ENCODE measurements at regions not wholly inside any gene's neighbourhood (a gene's known extent, or its start where the extent isn't known, plus 50 kb on each side); places are given as distances from the start of the nearest gene placed in this dataset.

GRCh38 chr4:116926631-116927295 lies 158.6 kb downstream of the TRAM1L1 start:
- no peak overlapping the region for H3K27ac ChIP-seq
- H3K4me3 ChIP-seq, result no peak overlapping the region
- H3K27me3 ChIP-seq, result peaks cover 24% of the 10 kb centered on the region
- no peak for DNase-seq (ENCODE audit: low spot score in 2 of 2)
- TF ChIP-seq EP300 (IDR thresholded peaks at IDR 0.05), result no peak
- TF ChIP-seq CTCF (IDR thresholded peaks at IDR 0.05), result no peak
- TF ChIP-seq POLR2A (IDR thresholded peaks at IDR 0.05), result no peak
- no peak for TF ChIP-seq POLR2AphosphoS5 (IDR thresholded peaks at IDR 0.05)
- no peaks in the 10 kb centered on the region for H3K9me3 ChIP-seq
- H3K36me3 ChIP-seq, result no peaks in the 10 kb centered on the region
- H3K4me1 ChIP-seq, result peaks cover 6% of the 10 kb centered on the region
- WGBS, result 86% methylated on average over 2 of the region's 2 CpGs

DNA sequence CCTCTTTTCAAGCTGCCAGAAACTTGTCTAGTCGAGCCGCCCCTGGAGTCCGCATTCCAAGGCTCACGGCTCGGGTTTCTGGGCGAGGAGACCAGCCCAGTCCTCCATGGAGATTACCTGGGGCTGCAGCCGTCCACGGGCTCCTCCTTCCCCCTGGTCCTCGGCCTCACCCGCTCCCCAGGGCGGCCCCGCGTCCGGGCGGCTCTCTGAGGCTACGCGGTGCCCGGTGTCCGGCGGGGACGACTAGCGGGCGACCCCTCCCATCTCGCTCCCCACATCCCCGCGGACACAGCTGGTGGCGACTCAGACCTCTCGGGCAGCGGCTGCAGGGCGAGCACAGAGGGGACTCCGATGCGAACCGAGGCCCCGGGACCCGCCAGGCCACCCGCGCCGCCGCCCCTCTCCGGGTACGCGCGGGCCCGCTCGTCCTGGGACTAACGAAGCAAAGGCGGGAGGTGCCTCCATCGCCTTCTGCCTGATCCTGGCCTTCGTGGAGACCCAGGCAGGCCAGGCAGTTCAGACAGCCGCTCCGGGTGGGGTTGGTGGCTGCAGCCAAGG lies 159.4 kb downstream of the TRAM1L1 start:
- Histone ChIP-seq H3K27me3 (peaks cover 24% of the 10 kb centered on the region), H3K4me1 (peaks cover 6% of the 10 kb centered on the region), H3K27ac (no peak overlapping the region), H3K4me3 (peak overlapping the region; percentile 27), H3K9me3 (no peaks in the 10 kb centered on the region), H3K36me3 (no peaks in the 10 kb centered on the region)
- TF ChIP-seq POLR2A (IDR thresholded peaks at IDR 0.05) (no peak), POLR2AphosphoS5 (IDR thresholded peaks at IDR 0.05) (no peak), CTCF (IDR thresholded peaks at IDR 0.05) (no peak), EP300 (IDR thresholded peaks at IDR 0.05) (no peak)
- no peak for DNase-seq (ENCODE audit: low spot score in 2 of 2)
- WGBS, result 6% methylated on average over 15 of the region's 51 CpGs

DNA sequence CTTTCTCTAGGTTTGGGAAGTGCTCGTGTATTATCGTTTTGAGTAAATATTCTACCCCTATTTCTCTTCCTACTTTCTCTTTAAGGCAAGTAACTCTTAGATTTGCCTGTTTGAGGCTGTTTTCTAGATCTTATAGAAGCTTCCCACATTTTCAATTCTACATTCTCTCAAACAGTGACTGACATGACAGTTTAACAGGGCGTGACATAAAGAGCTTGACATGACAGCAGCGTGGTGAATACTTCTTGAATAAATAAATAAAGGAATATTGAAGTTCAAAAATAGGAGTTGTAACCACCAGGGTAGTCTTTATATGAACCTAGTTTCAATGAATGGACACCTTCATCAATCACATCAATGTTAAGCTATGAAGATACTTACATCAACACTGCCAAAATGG lies 162.0 kb downstream of the TRAM1L1 start:
- no peak for DNase-seq (ENCODE audit: low spot score in 2 of 2)
- H3K4me1 ChIP-seq, result peaks cover 6% of the 10 kb centered on the region
- H3K27ac ChIP-seq, result no peak overlapping the region
- TF ChIP-seq EP300 (IDR thresholded peaks at IDR 0.05) (no peak), CTCF (IDR thresholded peaks at IDR 0.05) (no peak), POLR2A (IDR thresholded peaks at IDR 0.05) (no peak), POLR2AphosphoS5 (IDR thresholded peaks at IDR 0.05) (no peak)
- H3K4me3 ChIP-seq, result no peak overlapping the region
- H3K9me3 ChIP-seq, result no peaks in the 10 kb centered on the region
- no peaks in the 10 kb centered on the region for H3K36me3 ChIP-seq
- WGBS, result 98% methylated on average over 4 of the region's 4 CpGs
- H3K27me3 ChIP-seq, result peaks cover 24% of the 10 kb centered on the region

DNA sequence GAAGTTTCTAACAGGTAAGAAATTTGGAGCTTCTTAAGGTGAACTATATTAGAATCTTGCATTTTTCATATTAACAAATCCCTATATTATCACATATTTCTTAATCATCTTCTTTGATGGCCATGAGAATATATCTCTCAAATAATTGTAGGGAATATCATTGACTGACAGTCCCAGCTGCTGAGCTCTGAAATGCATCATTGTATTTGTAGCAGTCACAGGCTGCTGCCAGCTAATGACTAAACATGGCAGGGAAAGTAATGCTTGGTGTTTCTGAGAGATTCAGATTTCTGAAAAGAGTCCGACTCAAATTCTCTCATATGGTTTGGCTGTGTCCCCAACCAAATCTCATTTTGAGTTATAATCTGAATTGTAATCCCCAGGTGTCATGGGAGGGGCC lies 171.9 kb downstream of the TRAM1L1 start:
- TF ChIP-seq POLR2AphosphoS5 (IDR thresholded peaks at IDR 0.05) (no peak), EP300 (IDR thresholded peaks at IDR 0.05) (no peak)
- 80% methylated on average over 1 of the region's 1 CpG for WGBS
- no peaks in the 10 kb centered on the region for H3K27me3 ChIP-seq
- DNase-seq (ENCODE audit: low spot score in 2 of 2), result no peak
- no peaks in the 10 kb centered on the region for H3K9me3 ChIP-seq
- H3K4me1 ChIP-seq, result no peaks in the 10 kb centered on the region
- H3K36me3 ChIP-seq, result no peaks in the 10 kb centered on the region
- no peak overlapping the region for H3K4me3 ChIP-seq
- H3K27ac ChIP-seq, result no peak overlapping the region

DNA sequence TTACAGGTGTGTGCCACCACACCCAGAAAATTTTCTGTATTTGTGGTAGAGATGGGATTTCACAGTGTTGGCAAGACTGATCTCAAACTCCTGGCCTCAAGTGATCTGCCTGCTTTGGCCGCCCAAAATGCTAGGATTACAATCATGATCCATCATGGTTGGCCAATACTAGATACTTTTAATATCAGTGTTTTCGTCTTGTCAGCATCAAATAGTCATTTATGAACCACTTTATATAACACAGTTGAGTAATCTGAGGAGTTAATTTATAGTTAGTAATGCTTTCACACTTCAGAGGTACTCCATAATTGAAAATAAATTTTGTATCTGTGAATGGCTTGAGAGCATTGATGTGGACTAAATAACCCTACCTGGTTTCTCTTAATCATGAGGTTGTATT lies 178.6 kb downstream of the TRAM1L1 start:
- Histone ChIP-seq H3K36me3 (no peaks in the 10 kb centered on the region), H3K9me3 (no peaks in the 10 kb centered on the region), H3K4me3 (no peak overlapping the region), H3K27ac (no peak overlapping the region), H3K27me3 (no peaks in the 10 kb centered on the region), H3K4me1 (no peaks in the 10 kb centered on the region)
- TF ChIP-seq POLR2A (IDR thresholded peaks at IDR 0.05) (no peak), POLR2AphosphoS5 (IDR thresholded peaks at IDR 0.05) (no peak), CTCF (IDR thresholded peaks at IDR 0.05) (no peak), EP300 (IDR thresholded peaks at IDR 0.05) (no peak)
- 84% methylated on average over 2 of the region's 2 CpGs for WGBS
- no peak for DNase-seq (ENCODE audit: low spot score in 2 of 2)

Measured in suprapubic skin (tissue), 4 donors.